DMS114 treated with DMSO at 0.1 percent for 48 hours (cell line): ENCODE measurements at regions not wholly inside any gene's neighbourhood (a gene's known extent, or its start where the extent isn't known, plus 50 kb on each side); places are given as distances from the start of the nearest gene placed in this dataset.

ENCODE experiments used
- DNase-seq: peaks from one replicate; lab custom pipeline; 2025; ENCODE audit not compliant: unreplicated experiment; lab: John Stamatoyannopoulos, UW

DNA sequence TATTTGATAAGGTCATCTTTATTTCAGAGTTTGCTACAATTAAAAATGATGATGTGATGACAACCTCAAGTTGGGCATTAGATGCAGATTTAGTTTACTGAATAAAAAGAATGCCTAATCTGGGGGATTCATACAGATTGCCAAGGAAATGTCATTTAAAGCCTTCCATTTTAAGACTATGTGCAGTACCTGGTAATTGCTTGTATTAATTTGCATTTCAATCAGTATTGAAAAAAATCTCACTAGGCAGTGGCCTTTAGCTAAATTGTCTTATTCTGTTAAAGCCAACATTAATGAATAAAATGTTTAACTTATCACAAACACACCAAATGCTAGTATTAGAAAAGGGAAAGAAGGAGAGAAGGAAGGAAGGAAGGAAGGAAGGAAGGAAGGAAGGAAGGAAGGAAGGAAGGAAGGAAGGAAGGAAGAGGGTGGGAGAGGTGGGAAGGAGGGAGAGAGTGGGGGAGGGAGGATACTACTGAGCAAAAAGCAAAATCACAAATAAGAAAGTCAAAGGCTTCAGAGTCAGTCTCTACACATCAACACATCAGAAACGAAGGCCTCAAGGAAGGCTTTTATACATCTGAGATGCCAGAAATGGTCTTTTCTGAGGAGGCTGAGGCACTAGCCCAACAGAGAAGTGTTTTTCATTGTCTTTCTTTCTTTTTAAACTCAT, 271.1 kb upstream of the CLEC14A start:
- no peak for DNase-seq

DNA sequence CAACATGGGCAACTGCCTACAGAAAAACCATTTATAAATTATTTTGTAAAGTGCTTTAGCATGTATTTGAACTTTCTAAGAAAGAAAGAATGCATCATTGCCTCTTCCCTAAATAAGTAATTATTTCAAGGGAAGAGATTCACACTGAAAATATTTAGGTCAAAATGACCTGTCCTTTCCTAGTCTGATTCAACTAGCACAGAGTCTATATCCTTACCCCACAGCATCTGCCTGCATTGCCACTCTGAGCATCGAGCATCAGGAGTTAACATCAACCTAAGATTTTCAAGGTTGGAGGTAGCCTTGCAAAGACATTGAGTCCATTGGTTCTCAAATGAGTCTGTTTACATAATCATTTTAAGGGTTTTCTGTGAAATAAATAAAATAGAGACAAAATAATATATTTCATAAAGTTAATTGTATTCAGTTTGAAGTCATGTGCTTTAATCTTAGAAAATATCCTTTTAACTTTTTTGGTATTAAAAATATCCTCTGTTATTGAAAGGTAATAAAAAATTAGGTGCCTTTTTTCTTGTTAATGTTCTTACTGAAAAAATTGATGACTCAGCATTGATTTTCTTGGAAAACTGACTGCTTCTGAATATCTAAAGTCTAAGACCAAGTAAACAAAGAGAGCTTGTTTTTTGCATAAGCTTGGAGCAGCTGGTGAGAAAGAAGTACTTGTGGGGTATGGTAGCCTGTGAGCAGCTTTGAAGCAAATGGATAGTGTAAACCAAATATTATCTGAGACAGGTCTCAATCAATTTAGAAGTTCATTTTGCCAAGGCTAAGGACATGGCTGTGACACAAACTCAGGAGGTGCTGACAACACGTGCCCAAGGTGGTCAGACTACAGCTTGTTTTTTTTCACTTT, 269.0 kb upstream of the CLEC14A start:
- DNase-seq = no peak

DNA sequence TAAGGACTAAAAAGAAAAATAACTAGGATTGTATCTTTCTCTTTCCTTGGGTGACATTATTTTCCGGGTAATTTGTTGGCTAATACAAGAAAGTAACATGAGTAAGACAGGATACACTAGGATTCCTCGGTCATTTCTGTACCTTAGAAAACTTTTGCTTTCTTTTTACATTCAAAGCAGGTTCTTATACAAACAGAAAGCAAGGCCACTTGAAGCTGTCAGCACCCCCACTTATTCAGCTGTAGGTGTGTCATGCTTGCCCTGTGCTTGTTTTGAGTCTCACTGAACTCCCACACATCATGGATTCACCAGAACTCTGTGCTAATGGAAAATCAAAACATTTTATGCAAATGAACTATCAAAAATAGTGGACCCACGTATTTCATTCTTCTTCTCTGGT, 266.8 kb upstream of the CLEC14A start:
- no peak for DNase-seq

DNA sequence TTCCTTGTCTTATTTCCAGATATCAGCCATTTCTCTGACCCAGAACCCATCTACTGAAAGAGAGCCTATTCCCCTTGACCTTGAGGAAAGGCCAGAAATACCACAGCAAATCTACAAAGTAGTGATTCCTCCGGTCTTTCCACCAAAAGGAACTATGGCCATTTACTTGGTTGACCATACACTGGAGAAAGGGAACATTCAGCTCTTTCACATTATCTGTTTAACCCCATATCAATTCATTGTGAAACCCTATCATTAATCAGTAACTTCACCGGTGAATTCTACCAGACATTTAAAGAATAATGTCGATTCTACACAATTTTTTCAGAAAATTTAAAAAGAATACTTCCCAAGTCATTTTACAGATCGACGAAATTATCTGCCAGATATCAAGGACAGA, 265.7 kb upstream of the CLEC14A start:
- DNase-seq = no peak

DNA sequence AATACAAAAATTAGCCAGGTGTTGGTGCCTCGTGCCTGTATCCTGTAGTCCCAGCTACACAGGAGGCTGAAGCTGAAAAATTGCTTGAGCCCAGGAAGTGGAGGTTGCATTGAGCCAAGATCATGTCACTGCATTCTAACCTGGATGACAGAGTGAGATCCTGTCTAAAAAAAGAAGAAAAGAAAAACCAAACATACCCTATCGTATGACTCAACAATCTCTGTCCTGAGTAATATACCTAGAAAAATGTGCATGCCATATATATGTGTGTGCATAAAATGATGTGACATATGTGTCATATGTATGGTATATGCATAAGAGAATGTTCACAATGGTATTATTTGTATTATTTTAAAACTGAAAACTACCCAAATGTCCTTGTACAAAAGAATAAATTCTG, 261.5 kb upstream of the CLEC14A start:
- DNase-seq = no peak

DNA sequence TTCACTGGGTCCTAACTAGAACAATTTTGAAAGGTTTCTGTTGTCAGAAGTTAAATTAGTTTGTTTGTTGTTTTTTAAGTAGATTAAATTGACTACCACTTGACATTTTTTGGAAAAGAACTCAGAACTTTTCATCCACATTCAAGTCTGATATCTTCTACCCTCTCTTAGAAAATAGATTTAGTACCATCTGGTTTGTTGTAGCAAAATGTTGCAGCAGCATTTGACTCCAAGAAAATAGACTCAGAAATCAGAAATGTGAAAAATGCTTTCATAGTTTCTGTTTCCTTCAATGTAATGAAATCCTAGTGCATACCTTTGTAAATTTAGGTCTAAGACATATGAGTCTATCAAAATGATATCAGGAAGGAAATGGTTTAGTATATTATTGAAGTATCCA, 256.3 kb upstream of the CLEC14A start:
- DNase-seq = no peak

DNA sequence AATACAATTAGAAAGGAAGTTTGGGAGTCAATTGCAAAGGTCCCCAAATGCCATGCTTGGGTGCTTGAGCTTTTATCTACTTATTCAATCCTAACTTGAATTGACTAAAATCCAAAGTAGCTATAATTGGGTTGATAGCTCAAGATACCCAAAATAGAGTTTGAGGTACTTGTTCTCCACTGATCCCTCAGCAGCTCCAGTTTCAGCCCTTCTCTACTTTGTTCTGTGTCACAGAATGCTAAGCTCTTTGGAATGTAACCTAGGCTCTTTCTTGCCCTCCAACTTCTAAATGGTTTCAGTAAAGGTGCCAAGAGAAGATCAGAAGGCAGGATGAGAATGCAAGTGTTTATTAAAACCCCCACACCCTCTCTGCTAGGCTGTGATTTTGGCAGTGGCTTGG, 251.4 kb upstream of the CLEC14A start:
- DNase-seq = no peak

DNA sequence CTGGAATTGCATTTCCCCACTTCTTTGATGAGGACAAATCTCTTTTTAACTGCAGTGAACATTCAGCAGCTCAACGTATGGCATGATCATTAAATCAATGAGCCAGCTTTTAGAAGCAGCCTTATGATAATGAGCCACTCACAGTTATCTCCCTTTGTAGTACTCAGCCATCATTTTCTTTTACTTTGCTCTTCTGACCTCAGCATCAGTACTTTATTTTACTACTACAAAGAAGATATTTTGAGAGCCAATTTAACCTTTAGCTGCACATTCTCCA, 250.0 kb upstream of the CLEC14A start:
- DNase-seq = no peak

DNA sequence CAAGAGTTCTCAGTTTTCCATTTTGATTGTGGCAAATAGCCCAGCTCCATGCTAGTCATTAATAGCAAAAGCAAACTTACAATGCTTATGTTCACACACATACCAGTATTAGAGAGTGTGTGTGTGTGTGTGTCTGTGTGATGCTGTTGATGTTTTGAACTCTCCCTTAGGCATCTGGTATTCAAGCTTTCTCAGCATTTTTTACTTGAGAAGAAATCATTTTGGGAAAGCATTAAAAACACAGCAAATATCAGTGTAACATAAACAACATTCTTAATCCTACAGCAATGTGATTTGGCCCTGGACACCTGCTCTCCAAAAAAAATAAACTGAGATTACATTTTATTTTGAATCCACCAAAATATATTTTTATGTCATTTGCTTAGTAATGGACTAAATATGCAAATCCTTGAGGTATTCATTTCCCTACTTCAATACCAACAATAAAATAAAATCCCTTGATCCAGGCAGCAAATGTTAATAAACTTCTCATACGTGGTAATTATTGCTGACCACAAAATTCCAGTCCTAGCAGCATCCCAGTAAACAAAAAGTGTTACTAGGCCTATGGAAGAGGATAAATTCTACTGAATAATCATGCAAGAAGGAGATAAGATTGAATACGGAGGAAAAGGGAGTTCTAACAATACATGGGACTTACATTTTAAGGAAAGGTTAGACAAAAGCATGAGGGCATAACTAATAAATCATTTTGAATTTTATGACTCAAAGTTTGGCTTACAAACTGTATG, 249.5 kb upstream of the CLEC14A start:
- DNase-seq = no peak

DNA sequence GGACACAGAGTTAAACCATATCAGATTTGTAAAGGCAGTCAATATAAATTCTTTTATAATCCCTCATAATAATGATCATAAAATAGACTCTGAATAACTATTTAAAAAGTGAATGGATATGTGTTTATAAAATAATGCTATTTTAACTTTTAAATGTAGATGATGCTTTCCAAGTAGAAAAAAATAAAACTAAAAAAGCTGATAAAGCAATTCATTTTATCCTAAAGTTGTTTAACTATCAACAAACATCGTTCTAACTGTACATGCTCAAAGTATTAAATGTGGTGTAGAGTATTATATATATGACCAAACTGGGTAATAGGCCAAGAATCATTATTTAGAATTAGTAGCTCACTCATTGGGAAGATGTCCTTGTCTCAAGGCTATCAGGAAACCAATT, 248.3 kb upstream of the CLEC14A start:
- DNase-seq = no peak

DNA sequence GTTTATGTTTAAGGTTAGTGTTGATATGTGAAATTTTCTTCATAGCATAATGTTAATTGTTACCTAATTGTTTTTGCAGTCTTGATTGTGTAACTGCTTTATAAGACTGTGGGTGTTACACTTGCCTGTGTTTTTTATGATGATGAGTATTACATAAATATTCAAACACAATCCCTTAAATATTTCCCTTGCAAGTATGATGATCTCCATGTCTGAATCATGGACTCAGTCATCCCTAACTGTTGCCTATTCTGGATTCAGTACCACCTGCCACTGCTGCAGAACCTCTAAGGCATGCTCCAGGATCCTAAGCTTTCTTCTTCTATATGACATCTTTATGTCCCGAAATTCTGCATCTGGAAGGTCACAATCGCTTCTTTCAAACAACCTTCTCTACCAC, 246.3 kb upstream of the CLEC14A start:
- no peak for DNase-seq

DNA sequence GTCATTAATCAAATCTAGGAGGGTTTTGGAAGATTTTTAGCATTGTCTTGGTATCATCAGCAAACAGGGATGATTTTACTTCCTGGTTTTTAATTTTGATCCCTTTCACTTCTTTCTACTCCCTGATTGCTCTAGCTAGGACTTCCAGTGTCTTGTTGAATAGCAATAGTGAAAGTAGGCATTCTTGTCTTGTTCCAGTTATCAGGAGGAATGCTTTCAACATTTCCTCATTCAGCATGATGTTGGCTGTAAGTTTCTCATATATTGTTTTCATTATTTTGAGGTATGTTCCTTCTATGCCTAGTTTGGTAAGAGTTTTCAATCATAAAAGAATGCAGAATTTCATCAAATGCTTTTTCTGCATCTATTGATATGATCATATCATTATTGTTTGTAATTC, 244.2 kb upstream of the CLEC14A start:
- no peak for DNase-seq

DNA sequence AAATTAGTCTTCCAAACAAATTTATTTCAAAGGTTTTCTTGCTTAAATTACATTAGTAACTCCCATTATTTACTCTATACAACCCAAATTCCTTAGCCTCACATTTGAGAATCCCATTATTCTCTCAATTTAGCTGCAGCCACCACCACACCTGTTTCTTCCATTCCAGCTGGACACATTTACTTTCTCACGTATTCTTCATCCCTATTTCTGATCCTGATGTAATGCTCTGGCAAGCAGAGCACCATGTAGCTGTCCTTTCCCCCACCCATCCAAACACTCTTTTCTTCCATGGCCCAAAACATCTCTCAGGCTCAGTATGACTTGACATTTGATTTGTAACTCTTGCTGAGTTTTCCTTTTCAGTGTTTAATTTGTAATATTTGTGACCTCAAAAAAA, 240.2 kb upstream of the CLEC14A start:
- no peak for DNase-seq

DNA sequence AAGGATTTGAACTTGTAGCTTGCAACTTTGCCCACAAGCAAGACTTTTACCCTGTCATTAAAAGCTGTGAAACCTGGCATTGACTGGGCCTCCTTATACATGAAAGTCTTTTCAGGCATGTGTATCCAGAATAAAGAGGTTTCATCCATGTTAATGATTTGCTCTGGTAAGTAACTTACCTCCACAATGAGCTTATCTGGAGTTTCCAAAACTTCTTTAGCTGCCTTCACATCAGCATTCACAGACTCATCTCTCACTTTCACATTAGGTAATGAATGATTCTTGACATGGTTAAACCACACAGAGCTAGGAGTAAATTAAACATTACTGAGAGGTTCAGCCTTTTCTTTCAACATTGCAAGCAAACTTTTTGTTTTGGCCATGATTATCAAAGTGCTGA, 234.4 kb upstream of the CLEC14A start:
- no peak for DNase-seq

DNA sequence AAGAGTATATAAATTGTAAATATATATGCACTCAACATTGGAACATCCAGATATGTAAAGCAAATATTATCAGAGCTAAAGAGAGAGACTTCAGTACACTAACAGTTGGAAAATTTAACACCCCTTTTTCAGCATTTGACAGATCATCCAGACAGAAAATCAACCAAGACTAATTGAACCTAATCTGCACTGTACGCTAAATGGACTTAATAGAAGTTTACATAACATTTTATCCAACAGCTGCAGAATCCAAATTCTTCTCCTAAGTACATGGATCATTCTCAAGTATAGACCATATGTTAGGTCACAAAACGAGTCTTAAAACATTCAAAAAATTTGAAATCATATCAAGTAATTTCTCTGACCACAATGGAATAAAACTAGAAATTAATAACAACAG, 229.1 kb upstream of the CLEC14A start:
- DNase-seq = no peak

DNA sequence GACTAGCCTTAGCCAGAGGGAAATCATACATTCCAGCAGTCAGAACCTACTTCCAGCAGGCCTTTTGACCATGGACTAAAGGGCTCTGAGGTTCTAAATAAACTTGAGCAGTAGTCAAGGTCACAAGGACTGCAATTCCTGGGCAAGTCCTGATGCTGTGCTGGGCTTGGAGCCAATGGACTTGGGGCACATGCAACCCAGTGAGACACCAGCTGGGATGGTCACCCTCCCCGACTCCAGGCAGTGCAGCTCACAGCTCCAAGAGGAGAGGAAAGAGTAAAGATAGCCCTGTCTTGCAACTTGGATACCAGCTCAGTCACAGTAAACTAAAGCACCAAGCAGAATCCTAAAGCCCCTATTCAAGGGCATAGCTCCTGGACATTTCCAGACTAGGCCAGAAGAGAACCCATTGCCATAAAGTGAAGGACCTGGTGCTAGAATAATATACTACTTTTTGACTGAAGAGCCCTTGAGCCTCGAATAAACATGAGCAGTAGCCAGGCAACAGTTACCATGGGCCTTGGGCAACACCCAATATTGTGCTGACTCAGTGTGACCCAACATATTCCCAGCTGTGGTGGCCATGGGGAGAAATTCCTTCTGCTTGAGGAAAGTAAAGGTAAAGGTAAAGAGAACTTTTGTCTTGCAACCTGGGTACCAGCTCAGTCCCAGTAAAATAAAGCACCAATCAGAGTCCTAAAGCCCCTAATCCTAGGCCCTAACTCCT, 226.2 kb upstream of the CLEC14A start:
- DNase-seq = no peak

DNA sequence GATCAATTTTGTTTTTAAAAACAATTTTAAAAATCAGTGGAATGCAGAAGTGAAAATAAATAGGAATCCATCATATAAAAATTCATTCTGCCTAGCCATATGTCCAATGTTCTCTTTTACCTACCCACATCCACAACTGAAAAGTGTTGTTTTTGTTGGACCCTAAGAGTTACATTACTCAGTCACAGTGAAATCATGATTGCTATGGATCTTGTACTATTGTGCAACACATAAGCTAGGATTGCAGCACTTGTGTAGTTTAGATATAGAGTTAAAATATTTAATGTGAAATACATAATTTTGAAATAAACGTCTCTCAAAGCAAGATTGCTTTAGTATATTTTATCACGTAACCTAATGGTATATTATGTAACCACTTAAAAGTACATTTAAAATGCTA, 213.3 kb upstream of the CLEC14A start:
- DNase-seq = no peak

DNA sequence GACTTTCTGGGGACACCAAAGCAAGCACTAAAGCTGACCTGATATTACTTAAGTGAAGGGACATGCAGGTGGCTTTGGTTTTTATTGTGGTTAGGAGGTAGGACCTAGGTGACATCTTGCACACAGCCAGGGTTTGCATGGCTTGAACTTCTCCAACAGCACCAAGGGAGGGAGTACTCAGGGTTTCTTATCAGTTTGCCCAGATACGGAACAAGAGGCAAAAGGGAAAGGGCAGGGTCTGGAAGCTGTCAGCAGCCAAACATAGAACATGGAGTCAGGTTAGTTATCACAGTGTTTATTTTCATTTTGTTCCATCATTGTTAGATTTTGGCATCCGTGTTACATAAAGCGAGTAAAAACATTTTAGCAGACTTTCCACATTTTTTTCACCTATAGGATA, 186.3 kb upstream of the CLEC14A start:
- no peak for DNase-seq

DNA sequence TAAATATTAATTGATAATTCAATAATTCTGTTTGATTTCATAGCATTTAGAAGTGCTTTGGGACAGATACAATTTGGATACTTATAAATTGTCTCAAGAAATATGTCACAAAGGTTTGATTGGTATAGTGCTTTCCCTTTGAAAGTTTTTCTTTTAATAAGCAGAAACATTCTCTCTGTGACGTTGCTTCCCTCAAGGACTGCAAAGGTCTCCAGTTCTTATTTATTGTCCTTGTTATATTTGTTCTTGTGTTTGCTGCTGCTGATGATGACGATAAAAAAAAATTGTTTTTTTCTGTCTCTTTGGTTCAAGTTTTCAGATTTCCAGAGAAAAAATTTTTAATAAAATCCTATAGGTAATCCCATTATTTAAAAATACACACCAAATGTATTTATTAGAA, 176.3 kb upstream of the CLEC14A start:
- DNase-seq = no peak

DNA sequence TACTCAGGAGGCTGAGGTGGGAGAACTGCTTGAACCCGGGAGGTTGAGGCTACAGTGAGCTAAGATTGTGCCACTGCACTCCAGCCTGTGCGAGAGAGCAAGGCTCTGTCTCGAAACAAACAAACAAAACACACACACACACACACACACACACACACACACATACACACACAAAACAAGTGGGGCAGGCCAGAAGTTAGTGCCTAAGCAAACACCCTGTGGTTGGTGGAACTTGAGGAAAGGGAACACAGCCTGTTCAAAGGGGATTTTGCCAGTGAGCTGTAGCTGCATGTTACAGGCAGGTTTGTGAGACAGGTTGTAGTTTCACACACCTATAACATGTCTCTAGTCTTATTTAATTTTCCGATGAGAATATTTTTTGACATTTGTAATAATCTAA, 175.3 kb upstream of the CLEC14A start:
- DNase-seq = no peak

DNA sequence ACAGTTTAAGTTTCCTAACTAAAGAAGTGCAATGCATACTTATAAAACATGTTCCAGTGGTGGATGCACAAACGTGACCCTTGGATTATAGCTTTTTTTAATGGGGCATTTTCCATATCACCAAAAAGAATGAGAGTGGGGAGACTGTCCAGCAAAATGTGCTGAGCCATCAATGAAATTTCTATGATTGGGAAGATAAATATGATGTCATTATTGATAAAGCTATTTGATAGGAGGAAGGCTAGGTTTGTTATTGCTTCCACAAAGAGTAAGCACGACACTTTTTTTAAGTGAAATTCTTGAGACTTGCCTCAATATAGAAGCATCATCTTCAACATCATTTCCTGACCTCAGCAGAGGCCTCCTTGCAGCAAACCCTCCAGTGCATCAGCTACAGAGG, 174.6 kb upstream of the CLEC14A start:
- DNase-seq = no peak
